H4 (cell line): ENCODE measurements at regions not wholly inside any gene's neighbourhood (a gene's known extent, or its start where the extent isn't known, plus 50 kb on each side); places are given as distances from the start of the nearest gene placed in this dataset.
"Not testable (repeated sequence)": the region's sequence is repeated elsewhere in the genome, so short reads cannot be mapped to it uniquely, and the experiment has no call there.

Source experiments
- DNase-seq: peaks from one replicate; pipeline ENCODE4 v3.0.0-alpha.2; 2015; ENCODE audit warnings: low spot score

DNA sequence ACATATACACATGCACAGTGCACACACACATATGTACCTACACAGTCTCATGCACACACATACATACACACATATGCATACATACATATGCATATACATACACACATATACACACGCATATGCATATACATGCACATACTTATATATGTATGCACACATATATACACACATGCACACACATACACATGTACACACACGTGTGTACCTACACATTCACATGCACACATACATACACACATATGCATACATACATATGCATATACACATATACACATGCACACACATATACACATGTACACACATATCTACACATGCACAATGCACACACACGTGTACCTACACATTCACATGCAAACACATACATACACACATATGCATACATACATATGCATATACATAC, 100.3 kb upstream of the TWIST2 start:
- DNase-seq = no peak

DNA sequence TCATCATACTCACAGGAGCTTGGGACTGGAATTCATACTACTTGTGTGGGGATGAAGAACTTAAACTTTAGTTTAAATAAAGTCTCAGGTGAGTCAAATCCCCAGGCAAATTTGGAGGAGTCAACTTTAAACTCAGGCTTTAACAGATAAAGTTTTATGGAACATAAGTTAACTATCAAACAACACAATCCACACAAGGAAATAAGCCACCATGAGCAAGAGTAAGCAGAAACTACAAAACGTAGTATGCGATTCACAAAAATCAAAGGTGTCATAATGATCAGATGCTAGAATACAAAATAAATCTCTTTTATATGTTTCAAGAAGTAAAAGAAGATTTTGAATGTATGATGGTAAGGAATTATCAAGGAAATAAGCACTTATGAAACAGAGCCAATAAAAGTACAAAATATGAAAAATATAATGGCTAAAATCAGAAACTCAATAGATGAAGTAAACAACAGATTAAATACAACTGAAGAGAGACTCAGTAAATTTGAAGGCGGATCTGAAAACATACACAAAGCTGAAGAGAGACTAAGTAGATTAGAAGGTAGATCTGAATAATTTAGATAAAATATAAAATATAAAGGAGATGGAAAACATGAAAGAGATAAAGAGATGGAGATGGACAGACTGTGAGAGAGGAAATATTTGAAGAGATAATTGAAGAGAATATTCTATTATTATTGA, 97.5 kb upstream of the TWIST2 start:
- DNase-seq = no peak

DNA sequence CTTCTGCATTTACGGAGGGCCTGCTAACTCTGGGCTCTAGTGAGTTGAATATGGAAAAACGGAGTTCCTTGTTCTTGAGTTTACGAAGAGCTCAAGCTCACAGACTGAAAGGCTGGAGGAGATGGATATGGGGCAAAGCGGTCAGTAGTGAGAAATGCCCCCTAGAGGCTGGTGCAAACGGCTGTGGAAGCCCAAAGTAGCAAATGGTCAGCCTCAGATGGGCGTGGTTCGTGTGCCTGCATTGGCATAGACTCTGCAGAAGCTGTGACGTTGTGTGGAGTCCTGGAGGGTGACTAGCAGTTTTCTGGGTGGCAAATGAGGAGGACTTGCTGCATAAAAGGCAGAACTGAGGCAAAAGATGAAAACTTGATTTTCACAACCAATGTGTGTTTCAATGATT, 93.6 kb upstream of the TWIST2 start:
- DNase-seq = no peak

DNA sequence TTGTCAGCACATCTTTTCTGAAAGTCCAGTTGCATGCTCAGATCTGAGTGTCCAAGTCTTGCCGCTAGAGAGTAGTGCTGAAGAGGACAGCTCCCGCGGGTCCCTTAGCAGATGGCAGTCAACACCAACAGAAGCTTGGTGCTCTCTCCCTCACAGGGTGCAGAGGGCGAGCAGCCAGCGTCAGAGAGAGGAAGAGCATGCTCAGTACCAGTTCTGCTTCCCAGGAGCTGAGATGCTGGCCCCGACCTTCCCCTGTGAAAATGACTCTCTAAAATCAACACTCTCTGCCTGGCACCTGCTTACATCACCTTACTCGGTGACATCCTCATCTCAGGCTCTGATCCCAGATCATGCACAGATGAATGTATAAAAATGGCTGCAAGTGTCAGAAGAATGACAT, 86.0 kb upstream of the TWIST2 start:
- DNase-seq = no peak

- no peak for DNase-seq
Measured at GRCh38 chr2:238763471-238763995, 84.4 kb upstream of the TWIST2 start.

DNA sequence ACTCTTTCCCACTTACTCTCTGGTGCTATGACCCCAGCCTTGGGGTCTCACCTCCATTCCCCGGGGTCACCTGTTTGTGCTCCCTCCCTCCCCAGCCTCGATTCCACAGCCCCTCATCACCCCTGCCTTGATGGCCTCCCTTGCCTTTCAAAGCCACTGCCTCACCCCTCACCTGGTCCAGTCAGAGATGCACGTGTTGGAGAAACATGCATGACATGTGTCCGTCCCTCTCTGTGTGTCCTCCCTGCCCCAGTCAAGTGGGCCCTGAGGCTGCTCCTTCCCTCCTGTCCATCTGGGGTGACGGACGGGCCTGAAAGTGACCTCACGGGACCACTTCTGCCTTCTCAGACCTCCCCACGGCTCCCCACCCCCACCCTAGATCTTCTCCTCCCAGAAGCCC, 82.3 kb upstream of the TWIST2 start:
- no peak for DNase-seq

GRCh38 chr2:238771218-238771617, 76.7 kb upstream of the TWIST2 start:
- no peak for DNase-seq

DNA sequence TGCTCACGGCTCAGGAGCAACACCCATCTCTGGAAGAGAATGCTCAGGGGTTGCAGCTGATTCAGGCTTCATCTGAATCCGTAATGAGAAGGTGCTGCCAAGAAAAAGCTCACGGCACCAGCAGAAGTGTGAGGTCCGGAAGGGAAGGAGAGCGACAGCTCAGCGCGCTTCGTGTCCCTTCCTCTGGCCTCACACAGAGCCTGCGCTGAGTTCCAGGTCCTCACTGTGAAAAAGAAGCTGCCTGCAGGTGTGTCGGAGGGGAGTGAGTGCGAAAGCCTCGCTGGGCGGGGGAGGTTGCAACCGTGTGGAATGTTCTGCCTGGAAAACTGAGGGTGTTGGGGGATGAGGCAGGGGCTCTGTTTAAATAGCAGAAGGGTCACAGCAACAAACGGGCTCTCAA, 76.2 kb upstream of the TWIST2 start:
- no peak for DNase-seq

DNA sequence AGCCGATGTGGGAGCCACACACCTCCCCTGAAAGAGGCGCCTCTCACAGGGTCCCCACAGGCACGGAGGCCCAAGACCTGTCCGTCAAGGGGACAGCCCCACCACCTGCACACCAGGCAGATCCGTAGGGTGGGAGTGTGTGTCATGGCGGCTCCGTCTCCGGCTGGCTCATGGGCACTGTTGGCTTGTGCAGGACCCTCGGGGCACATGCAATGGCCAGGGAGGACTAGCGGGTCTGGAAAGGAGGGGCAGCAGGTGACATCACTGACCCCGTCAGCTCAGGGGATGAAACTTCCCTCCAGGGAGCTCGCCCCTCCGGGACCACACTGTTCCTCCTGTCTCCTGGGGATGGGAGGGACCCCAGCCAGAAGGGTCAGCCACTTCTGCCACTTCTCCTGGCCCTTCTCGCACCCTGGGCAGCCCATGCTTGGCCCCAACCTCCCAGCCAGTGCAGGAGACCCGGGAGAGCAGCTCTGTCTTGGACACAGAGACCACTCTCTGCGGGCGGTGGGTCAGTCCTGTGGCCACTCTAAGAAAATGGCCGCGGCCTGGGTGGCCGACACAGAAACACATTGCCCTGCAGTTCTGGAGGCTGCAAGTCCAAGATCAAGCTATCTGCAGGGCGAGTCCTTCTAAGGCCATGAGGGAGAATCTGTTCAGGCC, 75.1 kb upstream of the TWIST2 start:
- no peak for DNase-seq

DNA sequence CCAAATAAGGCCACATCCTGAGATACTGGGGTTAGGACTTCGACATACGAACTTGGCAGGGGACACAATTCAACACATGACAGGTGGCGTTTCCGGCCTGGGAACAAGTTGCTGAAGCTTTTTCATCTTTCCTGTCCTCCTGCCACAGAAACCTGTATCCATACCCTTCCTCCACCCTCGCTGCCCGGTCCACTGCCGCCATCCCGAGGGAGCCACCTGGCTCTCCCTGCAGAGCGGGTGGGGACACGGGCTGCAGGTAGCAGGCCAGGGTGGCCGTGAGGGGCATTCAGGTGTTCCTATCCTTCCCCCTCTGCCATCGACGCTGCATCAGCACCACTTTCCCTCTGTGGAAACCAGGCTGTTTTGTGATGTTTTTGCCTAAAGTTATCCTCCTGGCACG, 74.4 kb upstream of the TWIST2 start:
- DNase-seq = no peak

DNA sequence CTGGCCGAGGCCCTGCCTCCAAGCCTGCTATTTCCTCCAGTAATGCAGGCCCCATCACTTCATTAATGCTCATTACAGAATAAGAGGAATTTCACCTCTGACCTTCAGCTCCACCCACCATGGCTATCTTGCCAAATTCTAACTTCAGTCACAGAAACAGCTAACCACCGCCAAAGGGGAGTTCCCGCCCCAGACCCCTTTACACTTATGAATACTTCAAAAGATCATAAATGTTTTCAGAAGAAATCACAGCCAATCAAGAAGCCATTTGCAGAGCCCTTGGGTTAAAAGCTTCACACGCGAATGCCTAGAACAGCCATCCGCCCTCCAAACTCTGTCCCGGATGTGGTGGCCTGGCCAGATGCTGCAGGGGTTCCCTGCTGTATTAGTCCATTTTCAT, 73.8 kb upstream of the TWIST2 start:
- no peak for DNase-seq

DNA sequence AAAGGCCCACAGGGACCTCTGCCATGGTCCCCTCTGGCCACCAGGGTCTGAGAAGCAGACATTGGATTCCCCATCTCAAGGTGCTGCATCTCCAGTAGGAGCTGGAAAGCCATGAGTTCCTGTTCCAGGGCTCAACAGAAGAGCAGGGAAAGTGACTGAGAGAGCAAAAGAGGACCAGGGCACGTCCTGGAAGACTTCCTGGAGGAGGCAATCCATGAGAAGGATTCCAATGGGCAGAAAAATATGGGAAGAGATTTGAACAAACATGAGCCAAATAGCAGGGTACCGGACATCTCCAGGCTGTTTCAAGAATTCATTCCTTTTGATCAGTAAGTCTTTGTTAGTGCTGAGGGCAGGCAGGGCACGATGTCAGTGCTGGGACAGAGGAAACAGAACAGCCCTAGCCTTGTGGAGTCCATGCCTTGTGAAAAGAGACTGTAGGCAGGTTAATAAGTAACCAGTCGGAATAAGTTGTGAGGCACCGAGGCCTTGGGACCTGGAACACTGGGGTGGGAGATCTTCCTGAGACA, 72.8 kb upstream of the TWIST2 start:
- no peak for DNase-seq

GRCh38 chr2:238775591-238775990, 72.3 kb upstream of the TWIST2 start:
- no peak for DNase-seq

- DNase-seq = no peak
Measured at GRCh38 chr2:238776003-238776760, 71.7 kb upstream of the TWIST2 start.

DNA sequence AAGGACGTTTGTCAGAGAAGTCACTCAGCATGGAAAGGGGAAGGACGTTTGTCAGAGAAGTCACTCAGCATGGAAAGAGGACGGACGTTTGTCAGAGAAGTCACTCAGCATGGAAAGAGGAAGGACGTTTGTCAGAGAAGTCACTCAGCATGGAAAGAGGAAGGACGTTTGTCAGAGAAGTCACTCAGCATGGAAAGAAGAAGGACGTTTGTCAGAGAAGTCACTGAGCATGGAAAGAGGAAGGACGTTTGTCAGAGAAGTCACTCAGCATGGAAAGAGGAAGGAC, 71.2 kb upstream of the TWIST2 start:
- DNase-seq = not testable (repeated sequence)

- DNase-seq = no peak
Measured at GRCh38 chr2:238777369-238778067, 70.4 kb upstream of the TWIST2 start.

- DNase-seq = peak; percentile 61
Measured at GRCh38 chr2:238784671-238785527, 63.0 kb upstream of the TWIST2 start.

DNA sequence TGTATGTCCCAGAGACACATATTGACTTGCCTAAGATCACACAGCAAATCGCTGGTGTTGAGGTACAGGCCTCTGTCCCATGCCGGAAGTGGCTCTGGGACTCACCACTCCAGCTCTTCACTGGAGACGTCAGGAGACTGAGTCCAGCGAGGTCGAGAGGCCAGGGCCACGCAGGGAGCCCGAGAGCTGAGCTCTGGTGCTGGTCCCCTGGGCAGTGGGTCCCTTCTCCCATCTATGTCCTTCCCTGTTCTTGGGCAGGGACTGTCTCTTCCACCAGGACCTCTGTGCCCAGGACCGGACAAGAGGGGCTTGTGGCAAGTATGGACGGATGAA, 62.4 kb upstream of the TWIST2 start:
- DNase-seq = no peak

- no peak for DNase-seq
Measured at GRCh38 chr2:238786379-238786778, 61.5 kb upstream of the TWIST2 start.

- DNase-seq = no peak
Measured at GRCh38 chr2:238786792-238787490, 60.9 kb upstream of the TWIST2 start.

DNA sequence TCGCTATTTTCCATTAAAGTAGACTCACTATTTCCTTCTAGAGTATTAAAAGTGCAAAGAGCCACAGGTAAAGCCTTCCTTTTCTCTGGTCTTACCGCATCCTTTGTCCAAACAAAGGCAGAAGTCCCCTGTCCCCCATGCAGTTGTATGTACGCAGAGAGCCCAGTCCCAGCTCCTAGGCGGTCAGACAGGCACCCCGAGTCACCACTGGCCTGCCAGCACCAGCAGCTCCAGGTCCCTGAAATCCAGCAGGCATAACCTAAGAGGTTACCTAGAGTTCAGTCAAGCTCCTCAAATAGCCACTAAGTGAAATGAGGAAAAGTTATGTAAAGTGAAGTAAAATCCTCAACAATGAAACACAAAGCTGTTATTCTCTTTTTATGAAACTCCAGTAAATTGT, 60.4 kb upstream of the TWIST2 start:
- DNase-seq = no peak
